Esophagus squamous epithelium (tissue), 5 donors: ENCODE measurements at regions not wholly inside any gene's neighbourhood (a gene's known extent, or its start where the extent isn't known, plus 50 kb on each side); places are given as distances from the start of the nearest gene placed in this dataset.

Experiments
- DNase-seq: peaks from one replicate; lab custom pipeline; 2025; lab: John Stamatoyannopoulos, UW
- H3K27ac ChIP-seq, 4 donors: fragments of 200-600 bp; sonication (generic); one replicate each; pipeline ENCODE4 v1.5.1; 2016 to 2019; ENCODE audit warnings: mild to moderate bottlenecking in 1 of 4
- H3K27me3 ChIP-seq, 4 donors: fragments of 200-600 bp; sonication (generic); 1 replicate in 3 of 4; 2 replicates in 1 of 4; pipeline versions ENCODE4 v1.5.1 to v1.6.0; 2017 to 2021; ENCODE audit warnings: antibody characterized with exemption in 1 of 4
- H3K36me3 ChIP-seq, 3 donors: fragments of 200-600 bp; sonication (generic); one replicate each; pipeline ENCODE4 v1.5.1; 2016 to 2019
- H3K4me1 ChIP-seq, 3 donors: fragments of 200-600 bp; sonication (generic); one replicate each; pipeline ENCODE4 v1.5.1; 2017 to 2019
- H3K4me3 ChIP-seq, 4 donors: fragments of 200-600 bp; sonication (generic); 1 replicate in 3 of 4; 2 replicates in 1 of 4; pipeline ENCODE4 v1.5.1; 2016 to 2019; ENCODE audit warnings: mild to moderate bottlenecking in 2 of 4, moderate library complexity in 1 of 4
- H3K9me3 ChIP-seq, 3 donors: fragments of 200-600 bp; sonication (generic); one replicate each; pipeline ENCODE4 v1.5.1; 2016 to 2019
- POLR2A ChIP-seq, 4 donors: fragments of 450-650 bp; IDR thresholded peaks; one replicate each; pipeline ENCODE4 v1.6.1; 2017; ENCODE audit warnings: antibody characterized with exemption in 4 of 4, mild to moderate bottlenecking in 4 of 4, moderate library complexity in 3 of 4
- WGBS, 2 donors: methylation state at CpG; one replicate each; pipeline ENCODE4 v1.1.5; 2018; 5-methylcytosine and 5-hydroxymethylcytosine counted together
- intact Hi-C: fragments of 100-400 bp; cut with DNase I; formaldehyde crosslinking; loops from one replicate; pipeline ENCODE4 v1.15.0; 2022
- TF ChIP-seq, protein P1 (sequence below), 6 experiments: fragments of 450-650 bp in 4 of 6; fragments of 200-600 bp in 2 of 6; sonication (generic) in 2 of 6; IDR thresholded peaks; one replicate each; pipeline ENCODE4 v1.5.1; 2016 to 2019; ENCODE audit warnings: antibody characterized with exemption in 6 of 6, mild to moderate bottlenecking in 4 of 6, moderate library complexity in 4 of 6
- donor health status: DM: yes; HTN: yes; CAD: no.

DNA sequence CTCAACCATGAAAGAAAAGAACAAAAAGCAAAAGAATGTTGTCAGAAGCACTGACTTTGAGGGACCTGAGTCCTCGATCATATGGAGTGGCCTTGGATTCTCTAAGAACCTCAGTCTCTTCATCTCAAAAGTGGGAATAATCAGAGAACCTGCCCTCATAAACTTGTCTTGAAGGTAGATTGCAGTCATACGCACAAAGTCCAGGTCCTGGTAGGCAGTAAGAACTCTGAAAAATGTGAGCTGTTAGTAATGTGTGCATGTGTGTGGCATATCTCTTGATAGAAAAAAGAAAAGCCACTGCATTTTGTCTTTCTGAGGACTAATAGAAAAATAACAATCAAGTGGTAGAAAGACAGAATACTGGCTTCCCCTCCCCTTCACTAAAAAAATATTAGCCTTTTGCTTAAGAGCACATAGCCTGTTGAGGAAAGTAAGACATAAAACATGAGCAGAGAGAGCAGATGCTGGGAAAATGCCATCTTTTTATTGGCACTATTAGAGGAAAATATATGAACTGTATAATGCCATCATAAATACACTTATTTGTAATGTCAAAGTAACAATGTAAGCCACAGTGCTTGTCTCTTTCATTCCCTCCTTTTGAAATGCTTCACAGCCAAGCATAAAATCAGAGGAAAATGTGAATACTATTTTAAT lies 205.1 kb upstream of the TBX3 start:
- no peaks in the 10 kb centered on the region for H3K36me3 ChIP-seq
- WGBS, 2 donors, result 79 to 91% methylated on average over 2 of the region's 2 CpGs
- H3K4me3 ChIP-seq, result no peak overlapping the region
- H3K9me3 ChIP-seq, result no peaks in the 10 kb centered on the region
- intact Hi-C loops, result no loop called here
- H3K27me3 ChIP-seq, result peaks cover 0 to 7% (median 0%) of the 10 kb centered on the region in 4 donors
- TF ChIP-seq POLR2A (IDR thresholded peaks at IDR 0.05), result no peak
- TF ChIP-seq, protein P1, sequence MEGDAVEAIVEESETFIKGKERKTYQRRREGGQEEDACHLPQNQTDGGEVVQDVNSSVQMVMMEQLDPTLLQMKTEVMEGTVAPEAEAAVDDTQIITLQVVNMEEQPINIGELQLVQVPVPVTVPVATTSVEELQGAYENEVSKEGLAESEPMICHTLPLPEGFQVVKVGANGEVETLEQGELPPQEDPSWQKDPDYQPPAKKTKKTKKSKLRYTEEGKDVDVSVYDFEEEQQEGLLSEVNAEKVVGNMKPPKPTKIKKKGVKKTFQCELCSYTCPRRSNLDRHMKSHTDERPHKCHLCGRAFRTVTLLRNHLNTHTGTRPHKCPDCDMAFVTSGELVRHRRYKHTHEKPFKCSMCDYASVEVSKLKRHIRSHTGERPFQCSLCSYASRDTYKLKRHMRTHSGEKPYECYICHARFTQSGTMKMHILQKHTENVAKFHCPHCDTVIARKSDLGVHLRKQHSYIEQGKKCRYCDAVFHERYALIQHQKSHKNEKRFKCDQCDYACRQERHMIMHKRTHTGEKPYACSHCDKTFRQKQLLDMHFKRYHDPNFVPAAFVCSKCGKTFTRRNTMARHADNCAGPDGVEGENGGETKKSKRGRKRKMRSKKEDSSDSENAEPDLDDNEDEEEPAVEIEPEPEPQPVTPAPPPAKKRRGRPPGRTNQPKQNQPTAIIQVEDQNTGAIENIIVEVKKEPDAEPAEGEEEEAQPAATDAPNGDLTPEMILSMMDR (IDR thresholded peaks at IDR 0.05), result no peak
- H3K4me1 ChIP-seq, result no peaks in the 10 kb centered on the region
- DNase-seq, result no peak
- no peak overlapping the region for H3K27ac ChIP-seq

DNA sequence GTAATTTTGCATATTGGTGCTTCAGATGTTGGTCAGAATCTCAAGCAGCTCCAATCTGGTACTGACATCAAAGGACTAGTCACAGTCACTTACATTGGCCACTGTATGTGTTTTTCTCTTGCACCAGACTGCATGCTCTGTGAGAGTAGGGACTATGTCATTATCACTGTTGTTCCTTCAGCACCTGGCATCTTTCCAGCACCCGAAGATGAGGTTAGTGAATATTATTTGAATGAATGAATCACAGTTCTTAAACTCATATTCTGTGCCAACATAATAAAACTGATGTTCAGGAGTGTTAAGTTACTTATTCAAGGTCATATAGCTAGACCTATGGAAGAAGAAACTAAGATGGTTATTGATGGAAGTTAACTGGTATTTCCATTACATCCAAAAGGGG lies 204.5 kb upstream of the TBX3 start:
- TF ChIP-seq, protein P1 (IDR thresholded peaks at IDR 0.05), result no peak
- TF ChIP-seq POLR2A (IDR thresholded peaks at IDR 0.05), result no peak
- no peaks in the 10 kb centered on the region for H3K36me3 ChIP-seq
- H3K4me1 ChIP-seq, result no peaks in the 10 kb centered on the region
- WGBS, 2 donors, result 18 to 26% methylated on average over 1 of the region's 1 CpG
- no peak for DNase-seq
- intact Hi-C loops, result no loop called here
- no peaks in the 10 kb centered on the region for H3K9me3 ChIP-seq
- peaks cover 0 to 7% (median 0%) of the 10 kb centered on the region in 4 donors for H3K27me3 ChIP-seq
- H3K4me3 ChIP-seq, result no peak overlapping the region
- H3K27ac ChIP-seq, result no peak overlapping the region

DNA sequence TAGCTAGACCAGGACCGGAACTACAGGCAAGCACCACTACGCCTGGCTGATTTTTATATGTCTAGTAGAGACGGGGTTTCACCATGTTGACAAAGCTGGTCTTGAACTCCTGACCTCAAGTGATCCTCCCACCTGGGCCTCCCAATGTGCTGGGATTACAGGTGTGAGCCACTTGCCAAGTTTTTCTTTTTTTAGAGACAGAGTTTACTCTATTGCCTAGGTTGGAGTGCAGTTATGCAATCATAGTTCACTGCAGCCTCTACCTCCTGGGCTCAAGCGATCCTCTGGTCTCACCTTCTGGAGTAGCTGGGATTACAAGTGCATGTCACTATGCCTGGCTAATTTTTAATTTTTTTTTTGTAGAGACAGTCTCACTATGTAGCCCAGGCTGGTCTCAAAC lies 201.5 kb upstream of the TBX3 start:
- no peak for DNase-seq
- Histone ChIP-seq H3K36me3 (no peaks in the 10 kb centered on the region), H3K27me3 (peaks cover 0 to 7% (median 0%) of the 10 kb centered on the region in 4 donors), H3K4me1 (no peaks in the 10 kb centered on the region), H3K9me3 (no peaks in the 10 kb centered on the region), H3K27ac (no peak overlapping the region), H3K4me3 (no peak overlapping the region)
- no peak for TF ChIP-seq POLR2A (IDR thresholded peaks at IDR 0.05)
- TF ChIP-seq, protein P1 (IDR thresholded peaks at IDR 0.05), result no peak
- WGBS, 2 donors, result 93 to 94% methylated on average over 3 to 4 of the region's 4 CpGs
- intact Hi-C loops, result no loop called here

DNA sequence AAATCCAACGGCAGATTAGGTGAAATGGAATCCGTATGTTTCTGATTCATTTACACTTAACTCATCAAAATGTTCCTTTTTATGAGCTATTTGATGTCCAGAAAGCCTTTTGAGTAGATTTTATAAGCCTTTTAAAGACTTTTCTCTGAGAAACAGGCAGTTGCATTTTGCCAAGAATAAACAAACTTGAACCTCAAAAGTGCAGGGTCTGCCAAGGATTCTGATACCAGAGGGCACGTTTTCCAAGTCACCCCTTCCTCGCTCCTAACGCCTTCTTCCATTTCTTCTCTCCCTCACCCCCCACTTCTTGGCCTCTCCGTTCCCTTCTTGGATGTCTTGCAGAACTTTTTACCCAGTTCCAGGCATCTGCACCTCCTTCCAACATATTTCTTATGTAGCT lies 200.6 kb upstream of the TBX3 start:
- no peak for TF ChIP-seq POLR2A (IDR thresholded peaks at IDR 0.05)
- TF ChIP-seq, protein P1 (IDR thresholded peaks at IDR 0.05), result no peak
- H3K36me3 ChIP-seq, result no peaks in the 10 kb centered on the region
- no peak for DNase-seq
- no peak overlapping the region for H3K27ac ChIP-seq
- 63% methylated on average over 6 of the region's 6 CpGs for WGBS, 2 donors
- intact Hi-C loops, result no loop called here
- no peaks in the 10 kb centered on the region for H3K4me1 ChIP-seq
- peaks cover 0 to 7% (median 0%) of the 10 kb centered on the region in 4 donors for H3K27me3 ChIP-seq
- no peak overlapping the region for H3K4me3 ChIP-seq
- no peaks in the 10 kb centered on the region for H3K9me3 ChIP-seq

DNA sequence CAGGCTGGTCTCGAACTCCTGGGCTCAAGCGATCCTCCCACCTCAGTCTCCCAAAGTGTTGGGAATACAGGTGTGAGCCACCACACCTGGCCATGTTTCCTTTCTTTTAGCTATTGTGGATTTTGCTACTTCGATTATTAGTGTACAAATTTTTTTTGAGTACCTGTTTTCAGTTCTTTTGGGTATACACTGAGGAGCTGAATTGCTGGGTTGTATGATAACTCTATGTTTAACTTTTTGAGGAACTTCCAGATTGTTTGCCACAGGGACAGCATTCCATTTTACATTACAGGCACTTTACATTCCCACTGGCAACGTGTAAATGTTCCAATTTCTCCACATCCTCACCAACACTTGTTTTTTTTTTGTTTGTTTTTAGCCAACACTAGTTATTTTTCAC lies 198.1 kb upstream of the TBX3 start:
- no peak for DNase-seq
- no peaks in the 10 kb centered on the region for H3K36me3 ChIP-seq
- TF ChIP-seq POLR2A (IDR thresholded peaks at IDR 0.05), result no peak
- TF ChIP-seq, protein P1 (IDR thresholded peaks at IDR 0.05), result no peak
- no peaks in the 10 kb centered on the region for H3K9me3 ChIP-seq
- H3K27ac ChIP-seq, result no peak overlapping the region
- no peaks in the 10 kb centered on the region for H3K4me1 ChIP-seq
- peaks cover 0 to 7% (median 0%) of the 10 kb centered on the region in 4 donors for H3K27me3 ChIP-seq
- H3K4me3 ChIP-seq, result no peak overlapping the region
- intact Hi-C loops, result no loop called here
- 65 to 76% methylated on average over 4 of the region's 4 CpGs for WGBS, 2 donors
